GM18907 (cell line): ENCODE measurements at regions not wholly inside any gene's neighbourhood (a gene's known extent, or its start where the extent isn't known, plus 50 kb on each side); places are given as distances from the start of the nearest gene placed in this dataset.
"Not testable (repeated sequence)": the region's sequence is repeated elsewhere in the genome, so short reads cannot be mapped to it uniquely, and the experiment has no call there.

Experiments
- ATAC-seq: cut with Tn5 transposase; IDR thresholded peaks from one replicate; pipeline ENCODE4 v1.9.1; 2021; ENCODE audit warnings: mild to moderate bottlenecking, moderate library complexity; ENCODE audit not compliant: unreplicated experiment

GRCh38 chr20:11467436-11467835 lies 450.3 kb upstream of the BTBD3 start:
- ATAC-seq: no peak

GRCh38 chr20:11468880-11469279 lies 448.8 kb upstream of the BTBD3 start:
- no peak for ATAC-seq

- no peak for ATAC-seq
Observed at GRCh38 chr20:11469795-11470435, 447.8 kb upstream of the BTBD3 start.

GRCh38 chr20:11473983-11474382 lies 443.7 kb upstream of the BTBD3 start:
- ATAC-seq: no peak

- ATAC-seq: no peak
Observed at GRCh38 chr20:11483697-11484096, 434.0 kb upstream of the BTBD3 start.

GRCh38 chr20:11484479-11484878 lies 433.2 kb upstream of the BTBD3 start:
- no peak for ATAC-seq

- no peak for ATAC-seq
Observed at GRCh38 chr20:11492386-11492785, 425.3 kb upstream of the BTBD3 start.

- no peak for ATAC-seq
Observed at GRCh38 chr20:11492846-11493245, 424.8 kb upstream of the BTBD3 start.

- no peak for ATAC-seq
Observed at GRCh38 chr20:11496380-11496779, 421.3 kb upstream of the BTBD3 start.

GRCh38 chr20:11497545-11497944 lies 420.1 kb upstream of the BTBD3 start:
- no peak for ATAC-seq

- ATAC-seq: no peak
Observed at GRCh38 chr20:11499101-11499634, 418.5 kb upstream of the BTBD3 start.

GRCh38 chr20:11502061-11502460 lies 415.6 kb upstream of the BTBD3 start:
- no peak for ATAC-seq

- no peak for ATAC-seq
Observed at GRCh38 chr20:11502671-11503070, 415.0 kb upstream of the BTBD3 start.

GRCh38 chr20:11509776-11510175 lies 407.9 kb upstream of the BTBD3 start:
- no peak for ATAC-seq

GRCh38 chr20:11511821-11512220 lies 405.9 kb upstream of the BTBD3 start:
- ATAC-seq: no peak

- ATAC-seq: not testable (repeated sequence)
Observed at GRCh38 chr20:11513241-11513745, 404.4 kb upstream of the BTBD3 start.

GRCh38 chr20:11516448-11516847 lies 401.2 kb upstream of the BTBD3 start:
- no peak for ATAC-seq

GRCh38 chr20:11520596-11520995 lies 397.1 kb upstream of the BTBD3 start:
- ATAC-seq: no peak

GRCh38 chr20:11521476-11522365 lies 396.0 kb upstream of the BTBD3 start:
- ATAC-seq: no peak

- ATAC-seq: no peak
Observed at GRCh38 chr20:11522366-11522741, 395.3 kb upstream of the BTBD3 start.

GRCh38 chr20:11529047-11529446 lies 388.6 kb upstream of the BTBD3 start:
- no peak for ATAC-seq

GRCh38 chr20:11537032-11537431 lies 380.7 kb upstream of the BTBD3 start:
- ATAC-seq: no peak
